Nephron progenitor cell (in vitro differentiated cells): ENCODE measurements at regions not wholly inside any gene's neighbourhood (a gene's known extent, or its start where the extent isn't known, plus 50 kb on each side); places are given as distances from the start of the nearest gene placed in this dataset.

ENCODE experiments used
- DNase-seq: peaks from one replicate; pipeline ENCODE4 v3.0.0; 2021
- H3K27ac Mint-ChIP-seq: 2 replicates; pipeline ENCODE4 v1.8.0; 2021; ENCODE audit warnings: mild to moderate bottlenecking, moderate library complexity, mixed read lengths
- H3K27me3 Mint-ChIP-seq: 2 replicates; pipeline ENCODE4 v1.8.0; 2021; ENCODE audit warnings: mild to moderate bottlenecking, low read depth, mixed read lengths; ENCODE audit not compliant: poor library complexity
- H3K36me3 Mint-ChIP-seq: 2 replicates; pipeline ENCODE4 v1.8.0; 2021; ENCODE audit warnings: low read depth, mixed read lengths
- H3K4me1 Mint-ChIP-seq: 2 replicates; pipeline ENCODE4 v1.8.0; 2021; ENCODE audit warnings: mixed read lengths
- H3K4me3 Mint-ChIP-seq: 2 replicates; pipeline ENCODE4 v1.8.0; 2021; ENCODE audit warnings: mild to moderate bottlenecking, moderate library complexity, mixed read lengths
- H3K9me3 Mint-ChIP-seq: 2 replicates; pipeline ENCODE4 v1.8.0; 2021; ENCODE audit warnings: mild to moderate bottlenecking, moderate library complexity, mixed read lengths
- TF ChIP-seq, protein P1 (sequence below): fragments of 200-600 bp; sonication (generic); IDR thresholded peaks from 2 replicates; pipeline ENCODE4 v1.5.0; 2021; ENCODE audit warnings: antibody characterized with exemption

DNA sequence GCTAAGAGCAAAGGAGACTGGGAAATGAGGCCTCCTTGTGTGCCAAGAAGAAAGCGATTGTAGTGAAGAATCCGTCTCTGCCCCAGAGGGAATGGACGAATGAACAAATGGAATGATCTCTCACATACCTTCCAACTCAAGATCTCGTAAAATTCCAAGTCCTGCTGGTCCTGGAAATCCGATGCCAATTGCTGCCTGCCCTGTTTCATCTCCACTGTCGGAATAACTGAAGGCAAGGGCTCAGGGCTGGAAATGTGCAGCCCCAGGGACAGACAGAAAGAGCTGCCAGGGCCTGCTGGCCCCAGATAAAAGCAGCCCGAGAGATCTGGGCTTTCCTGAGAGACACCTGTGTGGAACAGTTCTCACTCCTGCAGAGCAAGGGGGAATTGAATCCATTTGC lies 120.9 kb downstream of the MN1 start:
- TF ChIP-seq, protein P1, sequence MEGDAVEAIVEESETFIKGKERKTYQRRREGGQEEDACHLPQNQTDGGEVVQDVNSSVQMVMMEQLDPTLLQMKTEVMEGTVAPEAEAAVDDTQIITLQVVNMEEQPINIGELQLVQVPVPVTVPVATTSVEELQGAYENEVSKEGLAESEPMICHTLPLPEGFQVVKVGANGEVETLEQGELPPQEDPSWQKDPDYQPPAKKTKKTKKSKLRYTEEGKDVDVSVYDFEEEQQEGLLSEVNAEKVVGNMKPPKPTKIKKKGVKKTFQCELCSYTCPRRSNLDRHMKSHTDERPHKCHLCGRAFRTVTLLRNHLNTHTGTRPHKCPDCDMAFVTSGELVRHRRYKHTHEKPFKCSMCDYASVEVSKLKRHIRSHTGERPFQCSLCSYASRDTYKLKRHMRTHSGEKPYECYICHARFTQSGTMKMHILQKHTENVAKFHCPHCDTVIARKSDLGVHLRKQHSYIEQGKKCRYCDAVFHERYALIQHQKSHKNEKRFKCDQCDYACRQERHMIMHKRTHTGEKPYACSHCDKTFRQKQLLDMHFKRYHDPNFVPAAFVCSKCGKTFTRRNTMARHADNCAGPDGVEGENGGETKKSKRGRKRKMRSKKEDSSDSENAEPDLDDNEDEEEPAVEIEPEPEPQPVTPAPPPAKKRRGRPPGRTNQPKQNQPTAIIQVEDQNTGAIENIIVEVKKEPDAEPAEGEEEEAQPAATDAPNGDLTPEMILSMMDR = no peak
- H3K4me1 Mint-ChIP-seq = peaks cover 52% of the 10 kb centered on the region
- no peak overlapping the region for H3K4me3 Mint-ChIP-seq

DNA sequence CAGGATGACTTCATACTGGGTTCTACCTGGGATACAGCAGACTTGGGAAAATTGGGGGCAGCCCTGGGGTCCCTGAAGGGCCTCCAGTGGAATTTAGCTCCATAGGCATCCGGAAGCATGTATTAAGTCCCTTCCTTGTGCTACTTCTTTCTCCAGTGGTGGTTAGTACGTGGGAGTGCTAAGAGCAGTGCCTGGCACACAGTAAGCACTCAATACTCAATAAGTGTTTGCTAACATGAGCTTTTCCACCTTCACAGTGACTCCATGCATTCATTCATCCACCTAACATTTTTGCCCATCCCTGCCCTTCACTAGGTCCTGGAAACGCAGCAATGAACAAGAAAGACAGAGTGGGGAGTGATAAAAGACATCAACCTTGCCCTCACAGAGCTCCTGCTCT lies 120.5 kb downstream of the MN1 start:
- TF ChIP-seq, protein P1 = no peak
- Mint-ChIP-seq H3K4me3 (no peak overlapping the region), H3K27me3 (peaks cover 76% of the 10 kb centered on the region), H3K27ac (no peak overlapping the region), H3K4me1 (peaks cover 52% of the 10 kb centered on the region), H3K9me3 (peaks cover 8% of the 10 kb centered on the region), H3K36me3 (no peaks in the 10 kb centered on the region)
- DNase-seq = no peak

More for the DNA sequence above, 120.9 kb downstream of the MN1 start:
- H3K9me3 Mint-ChIP-seq = peaks cover 11% of the 10 kb centered on the region
- no peak overlapping the region for H3K27ac Mint-ChIP-seq
- no peak for DNase-seq
- H3K36me3 Mint-ChIP-seq = no peaks in the 10 kb centered on the region
- H3K27me3 Mint-ChIP-seq = peaks cover 76% of the 10 kb centered on the region

DNA sequence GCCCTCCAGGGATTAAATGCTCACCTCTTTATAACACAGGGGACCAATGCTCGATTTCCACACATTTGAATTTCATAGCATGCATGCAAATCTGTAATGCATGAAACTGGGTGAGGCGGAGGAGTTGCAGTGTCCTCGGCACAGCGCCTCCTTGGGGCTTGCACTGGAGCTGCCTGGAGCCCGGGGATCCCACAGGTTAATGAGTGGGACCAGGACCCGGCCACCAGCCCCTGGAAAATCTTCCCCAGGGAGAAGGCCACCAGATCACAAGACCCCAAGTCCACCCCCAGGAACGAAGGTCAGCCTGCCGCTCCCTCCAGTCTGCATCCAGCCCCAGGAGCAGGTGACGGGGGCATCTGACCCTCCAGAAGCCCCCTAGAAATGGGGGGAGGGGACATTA lies 119.1 kb downstream of the MN1 start:
- H3K4me1 Mint-ChIP-seq = peaks cover 47% of the 10 kb centered on the region
- no peaks in the 10 kb centered on the region for H3K36me3 Mint-ChIP-seq
- DNase-seq = peak; percentile 49
- H3K27ac Mint-ChIP-seq = no peak overlapping the region
- H3K4me3 Mint-ChIP-seq = no peak overlapping the region
- TF ChIP-seq, protein P1 = peak; percentile 49
- no peaks in the 10 kb centered on the region for H3K9me3 Mint-ChIP-seq
- H3K27me3 Mint-ChIP-seq = peaks cover 79% of the 10 kb centered on the region

DNA sequence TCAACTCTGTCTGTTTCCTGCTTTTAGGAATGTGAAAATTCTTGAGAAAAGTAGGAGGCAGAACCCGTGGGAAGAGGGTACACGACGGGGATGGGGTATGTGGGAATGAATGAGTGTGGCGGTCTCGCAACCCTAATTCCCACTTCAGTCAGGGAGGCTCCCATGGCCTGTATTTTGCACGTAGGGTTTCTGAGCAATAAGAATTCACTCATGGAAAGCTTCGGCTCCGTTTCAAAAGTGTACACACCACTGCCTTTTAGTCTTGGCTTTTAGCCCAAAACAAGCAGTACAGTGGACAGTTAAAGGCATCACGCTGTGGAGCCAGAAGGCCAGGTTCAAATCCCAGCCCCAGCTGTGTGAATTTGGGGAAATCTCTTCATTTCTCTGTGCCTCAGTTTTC lies 116.7 kb downstream of the MN1 start:
- TF ChIP-seq, protein P1 = no peak
- Mint-ChIP-seq H3K9me3 (peaks cover 12% of the 10 kb centered on the region), H3K36me3 (no peaks in the 10 kb centered on the region), H3K4me3 (no peak overlapping the region), H3K27ac (no peak overlapping the region), H3K27me3 (peaks cover 64% of the 10 kb centered on the region), H3K4me1 (peaks cover 23% of the 10 kb centered on the region)
- DNase-seq = no peak

DNA sequence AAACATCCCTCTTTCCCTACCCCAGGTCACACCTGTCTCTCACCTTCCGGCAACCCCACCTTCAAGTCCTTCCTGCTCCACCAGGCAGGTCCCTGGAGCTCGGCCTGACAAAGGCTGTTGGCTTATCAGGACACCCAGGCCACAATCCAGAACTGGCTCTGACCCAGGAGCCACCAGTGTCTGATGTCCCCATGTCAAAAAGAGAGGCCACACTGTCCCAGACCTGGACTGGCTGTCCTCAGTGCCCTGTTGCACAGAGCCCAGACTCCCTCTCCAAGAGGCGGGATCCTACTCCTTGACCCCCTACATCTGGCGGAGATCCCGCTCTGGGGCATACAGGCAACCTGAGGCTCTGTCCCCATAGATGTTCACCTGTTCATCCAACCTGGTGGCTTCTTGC lies 116.0 kb downstream of the MN1 start:
- peaks cover 17% of the 10 kb centered on the region for H3K4me1 Mint-ChIP-seq
- no peak overlapping the region for H3K27ac Mint-ChIP-seq
- DNase-seq = no peak
- no peaks in the 10 kb centered on the region for H3K36me3 Mint-ChIP-seq
- H3K9me3 Mint-ChIP-seq = peaks cover 18% of the 10 kb centered on the region
- no peak overlapping the region for H3K4me3 Mint-ChIP-seq
- peaks cover 61% of the 10 kb centered on the region for H3K27me3 Mint-ChIP-seq
- TF ChIP-seq, protein P1 = no peak

DNA sequence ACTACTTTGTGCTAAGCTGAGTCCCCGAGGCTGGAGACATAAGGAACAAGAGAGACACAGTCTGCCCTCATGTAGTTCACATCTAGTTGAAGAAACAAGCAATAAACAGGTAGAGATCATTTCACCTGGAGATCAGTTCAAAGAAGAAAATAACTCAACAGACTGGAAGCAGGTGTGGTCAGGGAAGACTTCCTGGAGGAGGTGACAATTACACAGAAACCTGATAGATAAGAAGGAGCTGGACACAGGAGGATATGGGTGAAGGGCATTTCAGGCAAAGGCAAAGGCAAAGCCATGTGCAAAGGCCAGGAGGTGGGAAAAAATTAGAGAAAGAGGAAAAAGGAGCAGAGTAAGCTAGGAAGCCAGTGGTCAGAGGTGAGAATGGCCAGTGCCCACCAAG lies 115.6 kb downstream of the MN1 start:
- no peak overlapping the region for H3K27ac Mint-ChIP-seq
- no peaks in the 10 kb centered on the region for H3K36me3 Mint-ChIP-seq
- H3K4me1 Mint-ChIP-seq = peaks cover 12% of the 10 kb centered on the region
- TF ChIP-seq, protein P1 = no peak
- DNase-seq = no peak
- peaks cover 22% of the 10 kb centered on the region for H3K9me3 Mint-ChIP-seq
- H3K27me3 Mint-ChIP-seq = peaks cover 61% of the 10 kb centered on the region
- no peak overlapping the region for H3K4me3 Mint-ChIP-seq
